K562 (cell line): ENCODE measurements at regions not wholly inside any gene's neighbourhood (a gene's known extent, or its start where the extent isn't known, plus 50 kb on each side); places are given as distances from the start of the nearest gene placed in this dataset.

Experiments
- EGR1 ChIP-seq: fragments of 450-650 bp; conservative IDR thresholded peaks from 2 replicates; pipeline ENCODE4 v1.6.1; 2017; ENCODE audit warnings: mild to moderate bottlenecking
- KLF13 ChIP-seq: fragments of 450-650 bp; IDR thresholded peaks from 2 replicates; pipeline ENCODE4 v1.6.1; 2016; ENCODE audit warnings: missing genetic modification characterization, low read depth, mild to moderate bottlenecking, missing compliant biosample characterization, moderate library complexity, borderline replicate concordance
- MYC ChIP-seq, 2 experiments: fragments of 250-450 bp in 1 of 2; sonication (Bioruptor Pico) in 1 of 2; IDR thresholded peaks; 2 replicates each; pipeline versions ENCODE4 v1.5.1 to v1.6.1; 2012 to 2021; ENCODE audit warnings: low read depth in 2 of 2, borderline replicate concordance in 1 of 2, improper control_type of control experiment in 1 of 2, low read length in 1 of 2, mild to moderate bottlenecking in 1 of 2, moderate library complexity in 1 of 2
- NFATC3 ChIP-seq: fragments of 450-650 bp; IDR thresholded peaks from 2 replicates; pipeline ENCODE4 v1.6.1; 2017; ENCODE audit warnings: mild to moderate bottlenecking
- NR2C2 ChIP-seq, 2 experiments: fragments of 200-800 bp in 1 of 2; sonication (Bioruptor generic) in 1 of 2; sonication (generic) in 1 of 2; formaldehyde crosslinking in 1 of 2; IDR thresholded peaks; 2 replicates each; pipeline versions ENCODE4 v1.6.1 to v1.8.0; 2016 to 2022; ENCODE audit warnings: mild to moderate bottlenecking in 1 of 2, missing compliant biosample characterization in 1 of 2, missing genetic modification characterization in 1 of 2, missing genetic modification reagents in 1 of 2
- PHF8 ChIP-seq: fragments of 200-600 bp; sonication (generic); IDR thresholded peaks from 2 replicates; pipeline ENCODE4 v1.6.1; 2012; ENCODE audit warnings: mixed run types, mild to moderate bottlenecking, inconsistent platforms, low read length, moderate library complexity, borderline replicate concordance
- SETDB1 ChIP-seq: IDR thresholded peaks from one replicate; pipeline ENCODE4 v1.6.1; 2012; ENCODE audit warnings: low read length, control low read depth, inconsistent platforms
- SIN3B ChIP-seq: fragments of 450-650 bp; IDR thresholded peaks from 2 replicates; pipeline ENCODE4 v1.6.1; 2017; ENCODE audit warnings: low read depth, mild to moderate bottlenecking, moderate library complexity
- TCF3 ChIP-seq: sonication (generic); formaldehyde crosslinking; IDR thresholded peaks from 2 replicates; pipeline ENCODE4 v1.4.0; 2020; ENCODE audit warnings: mild to moderate bottlenecking, missing genetic modification reagents
- ZNF124 ChIP-seq: sonication (generic); formaldehyde crosslinking; IDR thresholded peaks from 2 replicates; pipeline ENCODE4 v1.8.1; 2022; ENCODE audit warnings: missing genetic modification reagents

DNA sequence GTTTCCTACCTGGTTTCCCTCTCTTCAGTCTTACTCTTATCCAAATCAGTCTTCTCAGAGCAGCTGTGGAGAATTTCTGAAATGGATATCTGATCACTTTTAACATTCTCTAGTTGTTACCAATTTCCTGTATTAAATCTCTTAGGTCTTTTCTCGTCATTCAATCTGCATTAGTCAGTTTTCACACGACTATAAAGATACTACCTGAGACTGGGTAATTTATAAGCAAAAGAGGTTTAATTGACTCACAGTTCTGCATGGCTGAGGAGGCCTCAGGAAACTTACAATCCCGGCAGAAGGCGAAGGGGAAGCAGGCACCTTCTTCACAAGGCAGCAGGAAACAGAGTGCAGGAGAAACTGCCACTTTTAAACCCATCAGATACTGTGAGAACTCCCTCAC lies 444.8 kb downstream of the GATA3 start:
- TF ChIP-seq ZNF124 = no peak
- no peak for TF ChIP-seq TCF3
- no peak for TF ChIP-seq SIN3B
- no peak for TF ChIP-seq PHF8
- no peak for TF ChIP-seq NFATC3
- TF ChIP-seq EGR1 = no peak
- no peak for TF ChIP-seq KLF13 (tag)
- no peak for TF ChIP-seq MYC (IDR thresholded peaks at IDR 0.05; ENCODE audit: low read depth, low read length)
- TF ChIP-seq MYC (CRISPR knock-in tag; IDR thresholded peaks at IDR 0.05; ENCODE audit: borderline replicate concordance, low read depth) = no peak
- TF ChIP-seq SETDB1 = no peak
- no peak for TF ChIP-seq NR2C2 (CRISPR knock-in tag; IDR thresholded peaks at IDR 0.05)
- TF ChIP-seq NR2C2 (tag; IDR thresholded peaks at IDR 0.05) = no peak
